Muscle of leg (tissue), 3 donors: ENCODE measurements at regions not wholly inside any gene's neighbourhood (a gene's known extent, or its start where the extent isn't known, plus 50 kb on each side); places are given as distances from the start of the nearest gene placed in this dataset.

ENCODE experiments used
- DNase-seq: peaks from one replicate; pipeline ENCODE4 v3.0.0; 2013
- H3K27ac ChIP-seq: one replicate; pipeline ENCODE4 v1.5.1; 2013; ENCODE audit warnings: mild to moderate bottlenecking, low read length, control low read depth
- H3K27me3 ChIP-seq: one replicate; pipeline ENCODE4 v1.6.1; 2013; ENCODE audit warnings: low read length; ENCODE audit not compliant: control insufficient read depth, insufficient read depth
- H3K36me3 ChIP-seq: one replicate; pipeline ENCODE4 v1.6.1; 2013; ENCODE audit warnings: low read length; ENCODE audit not compliant: control insufficient read depth, insufficient read depth
- H3K4me1 ChIP-seq: one replicate; pipeline ENCODE4 v1.6.1; 2013; ENCODE audit warnings: low read length; ENCODE audit not compliant: control insufficient read depth, insufficient read depth
- H3K4me3 ChIP-seq: one replicate; pipeline ENCODE4 v1.5.1; 2013; ENCODE audit warnings: low read length, control low read depth
- H3K9me3 ChIP-seq: replicated peaks from 2 replicates; pipeline ENCODE4 v1.6.1; 2013; ENCODE audit warnings: low read depth, low read length; ENCODE audit not compliant: control insufficient read depth
- WGBS: methylation state at CpG from one replicate; pipeline ENCODE4 v1.1.5; 2013; ENCODE audit warnings: missing lambda C conversion rate; ENCODE audit not compliant: insufficient coverage; 5-methylcytosine and 5-hydroxymethylcytosine counted together

GRCh38 chr9:12271421-12271891 is 421.7 kb upstream of the TYRP1 start:
- H3K9me3 ChIP-seq, result no peaks in the 10 kb centered on the region
- no peaks in the 10 kb centered on the region for H3K27me3 ChIP-seq
- peak; percentile 94 for DNase-seq
- H3K4me1 ChIP-seq, result no peaks in the 10 kb centered on the region
- 20% methylated on average over 1 of the region's 3 CpGs for WGBS
- peak overlapping the region; percentile 74 for H3K27ac ChIP-seq
- no peak overlapping the region for H3K4me3 ChIP-seq
- H3K36me3 ChIP-seq, result no peaks in the 10 kb centered on the region

GRCh38 chr9:12272471-12273120 is 420.6 kb upstream of the TYRP1 start:
- no peaks in the 10 kb centered on the region for H3K36me3 ChIP-seq
- WGBS, result no CpG with 5 or more reads among the region's 2 CpGs
- H3K27ac ChIP-seq, result peak overlapping the region; percentile 74
- H3K9me3 ChIP-seq, result no peaks in the 10 kb centered on the region
- no peaks in the 10 kb centered on the region for H3K27me3 ChIP-seq
- H3K4me1 ChIP-seq, result no peaks in the 10 kb centered on the region
- no peak overlapping the region for H3K4me3 ChIP-seq
- peak; percentile 89 for DNase-seq

GRCh38 chr9:12274577-12274976 is 418.6 kb upstream of the TYRP1 start:
- 80% methylated on average over 1 of the region's 2 CpGs for WGBS
- no peaks in the 10 kb centered on the region for H3K4me1 ChIP-seq
- no peaks in the 10 kb centered on the region for H3K27me3 ChIP-seq
- H3K9me3 ChIP-seq, result no peaks in the 10 kb centered on the region
- H3K27ac ChIP-seq, result no peak overlapping the region
- no peaks in the 10 kb centered on the region for H3K36me3 ChIP-seq
- peak; percentile 36 for DNase-seq
- H3K4me3 ChIP-seq, result no peak overlapping the region

- no peak for DNase-seq
- WGBS, result no CpG with 5 or more reads among the region's 1 CpG
- Histone ChIP-seq H3K4me1 (no peaks in the 10 kb centered on the region), H3K4me3 (no peak overlapping the region), H3K27ac (no peak overlapping the region), H3K27me3 (no peaks in the 10 kb centered on the region), H3K9me3 (no peaks in the 10 kb centered on the region), H3K36me3 (no peaks in the 10 kb centered on the region)
These were observed 416.7 kb upstream of the TYRP1 start for GRCh38 chr9:12276505-12276904.

GRCh38 chr9:12289711-12290110 is 403.5 kb upstream of the TYRP1 start:
- no peaks in the 10 kb centered on the region for H3K4me1 ChIP-seq
- DNase-seq, result no peak
- no peak overlapping the region for H3K4me3 ChIP-seq
- H3K27ac ChIP-seq, result no peak overlapping the region
- H3K27me3 ChIP-seq, result no peaks in the 10 kb centered on the region
- H3K9me3 ChIP-seq, result no peaks in the 10 kb centered on the region
- H3K36me3 ChIP-seq, result no peaks in the 10 kb centered on the region

- H3K4me1 ChIP-seq, result no peaks in the 10 kb centered on the region
- H3K36me3 ChIP-seq, result no peaks in the 10 kb centered on the region
- H3K9me3 ChIP-seq, result no peaks in the 10 kb centered on the region
- no peak for DNase-seq
- no peaks in the 10 kb centered on the region for H3K27me3 ChIP-seq
- H3K4me3 ChIP-seq, result no peak overlapping the region
- H3K27ac ChIP-seq, result no peak overlapping the region
- 100% methylated on average over 1 of the region's 3 CpGs for WGBS
These were observed 402.9 kb upstream of the TYRP1 start for GRCh38 chr9:12290166-12290869.

GRCh38 chr9:12305211-12305610 is 388.0 kb upstream of the TYRP1 start:
- no peak overlapping the region for H3K4me3 ChIP-seq
- no peaks in the 10 kb centered on the region for H3K4me1 ChIP-seq
- no peak for DNase-seq
- WGBS, result no CpG with 5 or more reads among the region's 1 CpG
- no peaks in the 10 kb centered on the region for H3K27me3 ChIP-seq
- no peaks in the 10 kb centered on the region for H3K36me3 ChIP-seq
- H3K9me3 ChIP-seq, result no peaks in the 10 kb centered on the region
- H3K27ac ChIP-seq, result no peak overlapping the region

GRCh38 chr9:12314589-12314988 is 378.6 kb upstream of the TYRP1 start:
- no peak for DNase-seq
- H3K4me3 ChIP-seq, result no peak overlapping the region
- no peaks in the 10 kb centered on the region for H3K27me3 ChIP-seq
- WGBS, result no CpG with 5 or more reads among the region's 4 CpGs
- peaks cover 5% of the 10 kb centered on the region for H3K9me3 ChIP-seq
- no peaks in the 10 kb centered on the region for H3K36me3 ChIP-seq
- no peak overlapping the region for H3K27ac ChIP-seq
- no peaks in the 10 kb centered on the region for H3K4me1 ChIP-seq

- H3K36me3 ChIP-seq, result no peaks in the 10 kb centered on the region
- no peak for DNase-seq
- H3K27ac ChIP-seq, result no peak overlapping the region
- H3K4me3 ChIP-seq, result no peak overlapping the region
- 100% methylated on average over 1 of the region's 4 CpGs for WGBS
- H3K9me3 ChIP-seq, result peaks cover 5% of the 10 kb centered on the region
- no peaks in the 10 kb centered on the region for H3K27me3 ChIP-seq
- no peaks in the 10 kb centered on the region for H3K4me1 ChIP-seq
These were observed 374.2 kb upstream of the TYRP1 start for GRCh38 chr9:12318732-12319685.

GRCh38 chr9:12329623-12329985 is 363.6 kb upstream of the TYRP1 start:
- H3K27me3 ChIP-seq, result no peaks in the 10 kb centered on the region

More at GRCh38 chr9:12329623-12329985, 363.6 kb upstream of the TYRP1 start:
- no peak for DNase-seq
- Histone ChIP-seq H3K9me3 (no peaks in the 10 kb centered on the region), H3K4me1 (peaks cover 2% of the 10 kb centered on the region), H3K36me3 (no peaks in the 10 kb centered on the region), H3K4me3 (no peak overlapping the region), H3K27ac (no peak overlapping the region)
- WGBS, result no CpG with 5 or more reads among the region's 5 CpGs
